ENCODE measurements at regions not wholly inside any gene's neighbourhood (a gene's known extent, or its start where the extent isn't known, plus 50 kb on each side); places are given as distances from the start of the nearest gene placed in this dataset.

DNA sequence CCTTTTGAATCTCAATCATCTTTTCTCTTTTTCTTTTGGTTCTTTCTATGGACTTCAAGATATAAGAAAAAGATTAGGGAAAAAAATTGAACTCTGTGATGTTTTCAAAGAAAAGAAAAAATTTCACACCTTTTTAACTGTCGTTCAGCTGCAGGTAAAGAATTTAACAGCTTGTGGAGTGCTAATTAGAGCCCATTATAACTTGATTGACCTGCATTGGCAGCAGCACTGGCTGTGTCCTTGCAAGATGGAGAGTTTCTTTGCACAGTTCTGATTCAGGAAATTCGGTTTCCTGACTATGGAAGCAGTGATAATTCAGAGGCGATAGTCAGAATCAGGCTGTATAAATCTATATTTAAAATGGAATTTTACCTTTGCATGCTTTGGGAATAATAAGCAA, 183.2 kb upstream of the DACH1 start:
- intact Hi-C loops (cut with micrococcal nuclease): no loop called here
- no TSS peak for BruUV-seq (replicated peaks)
- no peaks in the 10 kb centered on the region for H3K4me1 ChIP-seq (ENCODE audit: control insufficient read depth in 1 of 2, insufficient read depth in 2 of 2, low read length in 2 of 2)
- H4K20me1 ChIP-seq (ENCODE audit: insufficient read depth): no peaks in the 10 kb centered on the region
- H3K4me2 ChIP-seq (ENCODE audit: low read length): no peak overlapping the region
- no peak overlapping the region for H3K9ac ChIP-seq (ENCODE audit: low read length)
- H3K36me3 ChIP-seq (ENCODE audit: control insufficient read depth in 1 of 2, insufficient read depth in 2 of 2, low read length in 2 of 2): no peaks in the 10 kb centered on the region
- H3K9me2 ChIP-seq (ENCODE audit: insufficient read depth): no peaks in the 10 kb centered on the region
- H3K4me3 ChIP-seq (replicated peaks in 1 of 2; ENCODE audit: low read depth in 1 of 2, low read length in 2 of 2): no peak overlapping the region
- ChIA-PET RAD21 (ENCODE audit: low non-redundant PET in 1 of 2, low total read pairs in 2 of 2, uncharacterized antibody in 2 of 2, unreplicated experiment in 2 of 2) (no interaction called here), POLR2A (no interaction called here), CTCF (no interaction called here)
- no peak overlapping the region for H2AFZ ChIP-seq (ENCODE audit: low read depth, low read length, poor library complexity, severe bottlenecking)
- no peaks in the 10 kb centered on the region for H3K79me2 ChIP-seq (ENCODE audit: insufficient read depth, low read length)
- TF ChIP-seq CBX3 (IDR thresholded peaks at IDR 0.05; ENCODE audit: low read depth): no peak
- TF ChIP-seq FOSL1 (IDR thresholded peaks at IDR 0.05; ENCODE audit: low read depth): no peak
- no peak for TF ChIP-seq ZFX (IDR thresholded peaks at IDR 0.05)
- TF ChIP-seq, protein P1, sequence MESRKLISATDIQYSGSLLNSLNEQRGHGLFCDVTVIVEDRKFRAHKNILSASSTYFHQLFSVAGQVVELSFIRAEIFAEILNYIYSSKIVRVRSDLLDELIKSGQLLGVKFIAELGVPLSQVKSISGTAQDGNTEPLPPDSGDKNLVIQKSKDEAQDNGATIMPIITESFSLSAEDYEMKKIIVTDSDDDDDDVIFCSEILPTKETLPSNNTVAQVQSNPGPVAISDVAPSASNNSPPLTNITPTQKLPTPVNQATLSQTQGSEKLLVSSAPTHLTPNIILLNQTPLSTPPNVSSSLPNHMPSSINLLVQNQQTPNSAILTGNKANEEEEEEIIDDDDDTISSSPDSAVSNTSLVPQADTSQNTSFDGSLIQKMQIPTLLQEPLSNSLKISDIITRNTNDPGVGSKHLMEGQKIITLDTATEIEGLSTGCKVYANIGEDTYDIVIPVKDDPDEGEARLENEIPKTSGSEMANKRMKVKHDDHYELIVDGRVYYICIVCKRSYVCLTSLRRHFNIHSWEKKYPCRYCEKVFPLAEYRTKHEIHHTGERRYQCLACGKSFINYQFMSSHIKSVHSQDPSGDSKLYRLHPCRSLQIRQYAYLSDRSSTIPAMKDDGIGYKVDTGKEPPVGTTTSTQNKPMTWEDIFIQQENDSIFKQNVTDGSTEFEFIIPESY (IDR thresholded peaks at IDR 0.05; ENCODE audit: extremely low read depth, insufficient replicate concordance, low read length): no peak
- no peak for TF ChIP-seq RAD21 (IDR thresholded peaks at IDR 0.05; ENCODE audit: low read depth)
- TF ChIP-seq ELF1 (IDR thresholded peaks at IDR 0.05; ENCODE audit: borderline replicate concordance, low read depth): no peak
- no peak for TF ChIP-seq ZNF274 (IDR thresholded peaks at IDR 0.05; ENCODE audit: low read depth, low read length)
- 0 out of 4 replicates have a peak, but pooled peaks cover 0 to 6% of the 10 kb centered on the region in 2 experiments for H3K9me3 ChIP-seq (ENCODE audit: control insufficient read depth in 1 of 2, insufficient read depth in 1 of 2, low read depth in 1 of 2, low read length in 2 of 2)
- H3K27ac ChIP-seq (ENCODE audit: low read depth, low read length): no peak overlapping the region
- DNase-seq (ENCODE audit: low read depth, low spot score): no peak
- H3K27me3 ChIP-seq (ENCODE audit: insufficient read depth, low read length): no peaks in the 10 kb centered on the region
- ATAC-seq: no peak

DNA sequence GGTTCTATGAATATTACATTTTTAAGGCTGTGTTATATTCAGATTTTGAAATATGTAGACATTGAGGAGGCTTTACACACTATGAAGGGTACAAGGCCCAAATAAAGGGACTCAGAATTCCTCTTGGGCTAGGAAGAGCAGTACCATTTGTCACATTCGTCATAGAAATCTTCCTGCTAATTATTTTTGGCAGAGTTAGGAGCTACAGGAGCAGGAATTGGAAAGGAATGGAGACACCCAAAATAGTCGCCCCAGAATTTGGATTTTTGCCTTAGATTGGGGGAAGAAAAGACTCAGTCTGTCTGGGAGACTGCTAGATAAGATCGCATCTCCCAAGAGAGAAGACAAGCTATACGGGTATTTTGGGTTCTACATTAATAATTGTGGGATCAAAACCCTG, 176.4 kb upstream of the DACH1 start:
- H4K20me1 ChIP-seq (ENCODE audit: insufficient read depth): no peaks in the 10 kb centered on the region
- CTCF ChIA-PET: no interaction called here
- BruUV-seq (replicated peaks): no TSS peak
- H3K4me2 ChIP-seq (ENCODE audit: low read length): no peak overlapping the region
- RAD21 ChIA-PET (ENCODE audit: low non-redundant PET in 1 of 2, low total read pairs in 2 of 2, uncharacterized antibody in 2 of 2, unreplicated experiment in 2 of 2): no interaction called here
- POLR2A ChIA-PET: no interaction called here
- no peaks in the 10 kb centered on the region for H3K9me2 ChIP-seq (ENCODE audit: insufficient read depth)
- no peak overlapping the region for H2AFZ ChIP-seq (ENCODE audit: low read depth, low read length, poor library complexity, severe bottlenecking)
- no peak for DNase-seq (ENCODE audit: low read depth, low spot score)
- no peaks in the 10 kb centered on the region for H3K9me3 ChIP-seq (ENCODE audit: control insufficient read depth in 1 of 2, insufficient read depth in 1 of 2, low read depth in 1 of 2, low read length in 2 of 2)
- no peak overlapping the region for H3K4me3 ChIP-seq (replicated peaks in 1 of 2; ENCODE audit: low read depth in 1 of 2, low read length in 2 of 2)
- H3K36me3 ChIP-seq (ENCODE audit: control insufficient read depth in 1 of 2, insufficient read depth in 2 of 2, low read length in 2 of 2): no peaks in the 10 kb centered on the region
- no peaks in the 10 kb centered on the region for H3K79me2 ChIP-seq (ENCODE audit: insufficient read depth, low read length)
- intact Hi-C loops (cut with micrococcal nuclease): no loop called here
- H3K27ac ChIP-seq (ENCODE audit: low read depth, low read length): no peak overlapping the region
- no peaks in the 10 kb centered on the region for H3K4me1 ChIP-seq (ENCODE audit: control insufficient read depth in 1 of 2, insufficient read depth in 2 of 2, low read length in 2 of 2)
- H3K27me3 ChIP-seq (ENCODE audit: insufficient read depth, low read length): no peaks in the 10 kb centered on the region
- H3K9ac ChIP-seq (ENCODE audit: low read length): no peak overlapping the region
- ATAC-seq: no peak
- TF ChIP-seq, protein P2, sequence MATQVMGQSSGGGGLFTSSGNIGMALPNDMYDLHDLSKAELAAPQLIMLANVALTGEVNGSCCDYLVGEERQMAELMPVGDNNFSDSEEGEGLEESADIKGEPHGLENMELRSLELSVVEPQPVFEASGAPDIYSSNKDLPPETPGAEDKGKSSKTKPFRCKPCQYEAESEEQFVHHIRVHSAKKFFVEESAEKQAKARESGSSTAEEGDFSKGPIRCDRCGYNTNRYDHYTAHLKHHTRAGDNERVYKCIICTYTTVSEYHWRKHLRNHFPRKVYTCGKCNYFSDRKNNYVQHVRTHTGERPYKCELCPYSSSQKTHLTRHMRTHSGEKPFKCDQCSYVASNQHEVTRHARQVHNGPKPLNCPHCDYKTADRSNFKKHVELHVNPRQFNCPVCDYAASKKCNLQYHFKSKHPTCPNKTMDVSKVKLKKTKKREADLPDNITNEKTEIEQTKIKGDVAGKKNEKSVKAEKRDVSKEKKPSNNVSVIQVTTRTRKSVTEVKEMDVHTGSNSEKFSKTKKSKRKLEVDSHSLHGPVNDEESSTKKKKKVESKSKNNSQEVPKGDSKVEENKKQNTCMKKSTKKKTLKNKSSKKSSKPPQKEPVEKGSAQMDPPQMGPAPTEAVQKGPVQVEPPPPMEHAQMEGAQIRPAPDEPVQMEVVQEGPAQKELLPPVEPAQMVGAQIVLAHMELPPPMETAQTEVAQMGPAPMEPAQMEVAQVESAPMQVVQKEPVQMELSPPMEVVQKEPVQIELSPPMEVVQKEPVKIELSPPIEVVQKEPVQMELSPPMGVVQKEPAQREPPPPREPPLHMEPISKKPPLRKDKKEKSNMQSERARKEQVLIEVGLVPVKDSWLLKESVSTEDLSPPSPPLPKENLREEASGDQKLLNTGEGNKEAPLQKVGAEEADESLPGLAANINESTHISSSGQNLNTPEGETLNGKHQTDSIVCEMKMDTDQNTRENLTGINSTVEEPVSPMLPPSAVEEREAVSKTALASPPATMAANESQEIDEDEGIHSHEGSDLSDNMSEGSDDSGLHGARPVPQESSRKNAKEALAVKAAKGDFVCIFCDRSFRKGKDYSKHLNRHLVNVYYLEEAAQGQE (IDR thresholded peaks at IDR 0.05; ENCODE audit: low read depth): no peak
- TF ChIP-seq ZFX (IDR thresholded peaks at IDR 0.05) (no peak), ZNF274 (IDR thresholded peaks at IDR 0.05; ENCODE audit: low read depth, low read length) (no peak), CEBPB (IDR thresholded peaks at IDR 0.05; ENCODE audit: low read depth) (no peak), ELF1 (IDR thresholded peaks at IDR 0.05; ENCODE audit: borderline replicate concordance, low read depth) (no peak), YY1 (IDR thresholded peaks at IDR 0.05; ENCODE audit: extremely low read depth, insufficient replicate concordance, low read depth, low read length) (no peak), SRF (IDR thresholded peaks at IDR 0.05; ENCODE audit: low read depth) (no peak)
- TF ChIP-seq, protein P1 (IDR thresholded peaks at IDR 0.05; ENCODE audit: extremely low read depth, insufficient replicate concordance, low read length): no peak
- TF ChIP-seq, protein P3, sequence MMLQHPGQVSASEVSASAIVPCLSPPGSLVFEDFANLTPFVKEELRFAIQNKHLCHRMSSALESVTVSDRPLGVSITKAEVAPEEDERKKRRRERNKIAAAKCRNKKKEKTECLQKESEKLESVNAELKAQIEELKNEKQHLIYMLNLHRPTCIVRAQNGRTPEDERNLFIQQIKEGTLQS (IDR thresholded peaks at IDR 0.05): no peak
